GM23338 (cell line): ENCODE measurements at regions not wholly inside any gene's neighbourhood (a gene's known extent, or its start where the extent isn't known, plus 50 kb on each side); places are given as distances from the start of the nearest gene placed in this dataset.
"Not testable (repeated sequence)": the region's sequence is repeated elsewhere in the genome, so short reads cannot be mapped to it uniquely, and the experiment has no call there.

Source experiments
- ATAC-seq: fragments of 200-7000 bp; cut with Tn5 transposase; 3 replicates; pipeline ENCODE4 v1.9.1; 2020
- DNase-seq: peaks from one replicate; pipeline ENCODE4 v3.0.0-alpha.2; 2015; ENCODE audit warnings: low spot score
- H2AFZ ChIP-seq: fragments of 200-600 bp; sonication (generic); 2 replicates; pipeline ENCODE4 v1.8.0; 2016; ENCODE audit warnings: antibody characterized with exemption, mild to moderate bottlenecking, moderate library complexity
- H3F3A ChIP-seq: fragments of 200-600 bp; sonication (generic); replicated peaks from 2 replicates; pipeline ENCODE4 v1.8.0; 2017; ENCODE audit warnings: antibody characterized with exemption, mixed run types, low read depth
- H3K27ac ChIP-seq: fragments of 200-600 bp; sonication (generic); 2 replicates; pipeline ENCODE4 v1.6.1; 2016; ENCODE audit warnings: low read depth
- H3K27me3 ChIP-seq: fragments of 200-600 bp; sonication (generic); 2 replicates; pipeline ENCODE4 v1.8.0; 2016; ENCODE audit warnings: mild to moderate bottlenecking, mixed run types, moderate library complexity; ENCODE audit not compliant: insufficient read depth
- H3K36me3 ChIP-seq: fragments of 200-600 bp; sonication (generic); 2 replicates; pipeline ENCODE4 v1.8.0; 2016; ENCODE audit warnings: mild to moderate bottlenecking; ENCODE audit not compliant: insufficient read depth
- H3K4me1 ChIP-seq: fragments of 200-600 bp; sonication (generic); 2 replicates; pipeline ENCODE4 v1.8.0; 2016; ENCODE audit warnings: mild to moderate bottlenecking, moderate library complexity; ENCODE audit not compliant: insufficient read depth
- H3K4me2 ChIP-seq: fragments of 200-600 bp; sonication (generic); 2 replicates; pipeline ENCODE4 v1.7.1; 2017; ENCODE audit warnings: mixed run types
- H3K4me3 ChIP-seq: fragments of 200-600 bp; sonication (generic); 2 replicates; pipeline ENCODE4 v1.6.1; 2016; ENCODE audit warnings: mixed run types
- H3K79me2 ChIP-seq: fragments of 200-600 bp; sonication (generic); replicated peaks from 2 replicates; pipeline ENCODE4 v1.8.0; 2017; ENCODE audit warnings: mild to moderate bottlenecking; ENCODE audit not compliant: insufficient read depth
- H3K9me2 ChIP-seq: fragments of 200-600 bp; sonication (generic); 2 replicates; pipeline ENCODE4 v1.8.0; 2017; ENCODE audit not compliant: insufficient read depth
- H4K20me1 ChIP-seq: fragments of 200-600 bp; sonication (generic); replicated peaks from 2 replicates; pipeline ENCODE4 v1.8.0; 2017; ENCODE audit warnings: mild to moderate bottlenecking; ENCODE audit not compliant: insufficient read depth
- H3K27ac Mint-ChIP-seq: 2 replicates; pipeline ENCODE4 v1.8.0; 2020; ENCODE audit warnings: inconsistent platforms, mild to moderate bottlenecking, moderate library complexity, mixed read lengths
- H3K27me3 Mint-ChIP-seq: 3 replicates; pipeline ENCODE4 v1.8.0; 2022; ENCODE audit warnings: low read depth, mild to moderate bottlenecking, moderate library complexity, mixed read lengths, inconsistent platforms; ENCODE audit not compliant: insufficient read depth, poor library complexity
- H3K36me3 Mint-ChIP-seq: 3 replicates; pipeline ENCODE4 v1.8.0; 2021; ENCODE audit warnings: low read depth, mild to moderate bottlenecking, inconsistent platforms, moderate library complexity, mixed read lengths
- H3K4me1 Mint-ChIP-seq: 3 replicates; pipeline ENCODE4 v1.8.0; 2020; ENCODE audit warnings: mild to moderate bottlenecking, inconsistent platforms, mixed read lengths
- H3K4me3 Mint-ChIP-seq: 3 replicates; pipeline ENCODE4 v1.8.0; 2021; ENCODE audit warnings: moderate library complexity, mild to moderate bottlenecking, inconsistent platforms, mixed read lengths
- H3K9me3 Mint-ChIP-seq: 3 replicates; pipeline ENCODE4 v1.8.0; 2020; ENCODE audit warnings: moderate library complexity, mild to moderate bottlenecking, inconsistent platforms, mixed read lengths

- H3K4me2 ChIP-seq, H3K27ac Mint-ChIP-seq, H3K79me2 ChIP-seq, H3K4me3 Mint-ChIP-seq, H4K20me1 ChIP-seq, H3K27me3 Mint-ChIP-seq, H3K4me1 Mint-ChIP-seq, H3F3A ChIP-seq, H3K4me3 ChIP-seq, H3K36me3 Mint-ChIP-seq, H2AFZ ChIP-seq, H3K9me3 Mint-ChIP-seq, H3K4me1 ChIP-seq, H3K9me2 ChIP-seq, H3K36me3 ChIP-seq, ATAC-seq, H3K27me3 ChIP-seq, H3K27ac ChIP-seq, DNase-seq: not testable (repeated sequence)
Observed at GRCh38 chr2:87293931-87294594, 272.4 kb upstream of the PLGLB1 start.

- H3K4me1 Mint-ChIP-seq, H3K9me3 Mint-ChIP-seq, H3K4me3 ChIP-seq, H4K20me1 ChIP-seq, H3K36me3 ChIP-seq, H3K4me1 ChIP-seq, H3K79me2 ChIP-seq, H3K27ac Mint-ChIP-seq, H3K27me3 ChIP-seq, H2AFZ ChIP-seq, H3K9me2 ChIP-seq, H3K27me3 Mint-ChIP-seq, DNase-seq, H3K4me3 Mint-ChIP-seq, ATAC-seq, H3K27ac ChIP-seq, H3K36me3 Mint-ChIP-seq, H3K4me2 ChIP-seq, H3F3A ChIP-seq: not testable (repeated sequence)
Observed at GRCh38 chr2:87295135-87295534, 273.5 kb upstream of the PLGLB1 start.

- not testable (repeated sequence) for H3K4me1 Mint-ChIP-seq, H3K36me3 Mint-ChIP-seq, H4K20me1 ChIP-seq, H3K79me2 ChIP-seq, H3K36me3 ChIP-seq, H3K27me3 Mint-ChIP-seq, H3K27me3 ChIP-seq, H3K4me3 ChIP-seq, H2AFZ ChIP-seq, H3K4me1 ChIP-seq, H3K27ac Mint-ChIP-seq, H3K4me3 Mint-ChIP-seq, H3K9me2 ChIP-seq, DNase-seq, ATAC-seq, H3K4me2 ChIP-seq, H3K27ac ChIP-seq, H3F3A ChIP-seq
- peaks cover 12% of the 10 kb centered on the region; the same call in 2 of the 3 replicates for H3K9me3 Mint-ChIP-seq
Observed at GRCh38 chr2:87301349-87301748, 279.7 kb upstream of the PLGLB1 start.

- not testable (repeated sequence) for H3K4me2 ChIP-seq, H3K4me3 Mint-ChIP-seq, H3K27me3 ChIP-seq, H3K4me3 ChIP-seq, H3K4me1 ChIP-seq, H3K36me3 ChIP-seq, H3K27me3 Mint-ChIP-seq, H3K27ac ChIP-seq, H3K79me2 ChIP-seq, H3K9me2 ChIP-seq, H4K20me1 ChIP-seq, H3K36me3 Mint-ChIP-seq, H3K4me1 Mint-ChIP-seq, ATAC-seq, H2AFZ ChIP-seq, H3F3A ChIP-seq, H3K27ac Mint-ChIP-seq, DNase-seq
- peaks cover 12% of the 10 kb centered on the region; the same call in 2 of the 3 replicates for H3K9me3 Mint-ChIP-seq
Observed at GRCh38 chr2:87301871-87302270, 280.2 kb upstream of the PLGLB1 start.

GRCh38 chr2:87308621-87309020 is 287.0 kb upstream of the PLGLB1 start:
- not testable (repeated sequence) for H3K9me2 ChIP-seq, H3K9me3 Mint-ChIP-seq, H3K36me3 Mint-ChIP-seq, H3K4me1 ChIP-seq, H3K36me3 ChIP-seq, H3K27ac ChIP-seq, H2AFZ ChIP-seq, H3K27me3 Mint-ChIP-seq, H3K79me2 ChIP-seq, H4K20me1 ChIP-seq, H3K4me1 Mint-ChIP-seq, H3F3A ChIP-seq, H3K4me3 ChIP-seq, H3K27me3 ChIP-seq, H3K27ac Mint-ChIP-seq, DNase-seq, H3K4me3 Mint-ChIP-seq, ATAC-seq, H3K4me2 ChIP-seq

- not testable (repeated sequence) for H3K9me3 Mint-ChIP-seq, H2AFZ ChIP-seq, H3K27me3 ChIP-seq, DNase-seq, H3K79me2 ChIP-seq, H3K36me3 ChIP-seq, H3K4me3 Mint-ChIP-seq, H3K4me2 ChIP-seq, H3K4me1 Mint-ChIP-seq, H3K27ac Mint-ChIP-seq, H3K9me2 ChIP-seq, H4K20me1 ChIP-seq, H3K27ac ChIP-seq, H3K36me3 Mint-ChIP-seq, H3K4me3 ChIP-seq, H3K27me3 Mint-ChIP-seq, H3K4me1 ChIP-seq, H3F3A ChIP-seq
- peak; percentile 67 for ATAC-seq
Observed at GRCh38 chr2:87309785-87310184, 288.1 kb upstream of the PLGLB1 start.

- not testable (repeated sequence) for H3F3A ChIP-seq, ATAC-seq, H3K4me3 ChIP-seq, H3K4me1 ChIP-seq, H3K27ac ChIP-seq, H3K4me2 ChIP-seq, H3K27me3 ChIP-seq, H4K20me1 ChIP-seq, H3K36me3 ChIP-seq, H3K79me2 ChIP-seq, H3K4me3 Mint-ChIP-seq, H3K4me1 Mint-ChIP-seq, H2AFZ ChIP-seq, H3K36me3 Mint-ChIP-seq, DNase-seq, H3K27ac Mint-ChIP-seq, H3K9me2 ChIP-seq, H3K9me3 Mint-ChIP-seq, H3K27me3 Mint-ChIP-seq
Observed at GRCh38 chr2:87311896-87312441, 290.3 kb upstream of the PLGLB1 start.
